WI38 (cell line): ENCODE measurements at regions not wholly inside any gene's neighbourhood (a gene's known extent, or its start where the extent isn't known, plus 50 kb on each side); places are given as distances from the start of the nearest gene placed in this dataset.

Experiments used
- H3K4me3 ChIP-seq: 2 replicates; pipeline ENCODE4 v1.5.1; 2011; ENCODE audit warnings: low read depth, mild to moderate bottlenecking, control low read depth, low read length
- TF ChIP-seq, protein P1 (sequence below): IDR thresholded peaks from 2 replicates; pipeline ENCODE4 v1.5.1; 2012; ENCODE audit warnings: low read depth, mild to moderate bottlenecking, control low read depth, low read length

DNA sequence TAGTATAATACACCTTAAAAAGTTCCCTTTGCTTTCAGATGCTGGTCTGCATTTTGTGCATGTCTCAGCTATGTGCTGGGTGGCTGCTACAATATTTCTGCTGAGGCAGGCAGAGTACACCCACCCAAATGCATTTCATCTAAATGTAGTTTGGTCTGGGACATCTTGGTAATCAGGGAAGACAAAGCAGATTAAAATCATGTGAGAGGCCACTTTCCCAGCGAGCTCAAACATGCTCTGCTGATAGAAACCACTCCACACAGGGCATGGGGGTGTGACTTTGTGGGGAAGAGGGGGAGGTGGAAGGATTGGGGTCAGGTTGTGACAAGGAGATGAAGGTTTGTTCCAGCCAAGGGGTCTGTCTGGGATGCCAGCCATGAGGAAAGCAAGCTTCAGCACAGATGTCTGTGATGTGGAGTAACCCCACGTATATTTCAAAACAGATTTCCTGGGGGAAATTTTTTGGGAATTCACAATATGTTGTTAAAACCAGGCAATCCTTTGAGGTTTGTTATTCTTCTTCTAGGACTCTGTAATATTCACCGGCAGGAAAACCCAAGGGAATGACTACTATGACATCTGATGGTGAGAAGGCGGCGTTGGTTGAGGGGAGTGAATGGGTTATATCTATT, 255.1 kb upstream of the FGGY start:
- TF ChIP-seq, protein P1, sequence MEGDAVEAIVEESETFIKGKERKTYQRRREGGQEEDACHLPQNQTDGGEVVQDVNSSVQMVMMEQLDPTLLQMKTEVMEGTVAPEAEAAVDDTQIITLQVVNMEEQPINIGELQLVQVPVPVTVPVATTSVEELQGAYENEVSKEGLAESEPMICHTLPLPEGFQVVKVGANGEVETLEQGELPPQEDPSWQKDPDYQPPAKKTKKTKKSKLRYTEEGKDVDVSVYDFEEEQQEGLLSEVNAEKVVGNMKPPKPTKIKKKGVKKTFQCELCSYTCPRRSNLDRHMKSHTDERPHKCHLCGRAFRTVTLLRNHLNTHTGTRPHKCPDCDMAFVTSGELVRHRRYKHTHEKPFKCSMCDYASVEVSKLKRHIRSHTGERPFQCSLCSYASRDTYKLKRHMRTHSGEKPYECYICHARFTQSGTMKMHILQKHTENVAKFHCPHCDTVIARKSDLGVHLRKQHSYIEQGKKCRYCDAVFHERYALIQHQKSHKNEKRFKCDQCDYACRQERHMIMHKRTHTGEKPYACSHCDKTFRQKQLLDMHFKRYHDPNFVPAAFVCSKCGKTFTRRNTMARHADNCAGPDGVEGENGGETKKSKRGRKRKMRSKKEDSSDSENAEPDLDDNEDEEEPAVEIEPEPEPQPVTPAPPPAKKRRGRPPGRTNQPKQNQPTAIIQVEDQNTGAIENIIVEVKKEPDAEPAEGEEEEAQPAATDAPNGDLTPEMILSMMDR = no peak
- H3K4me3 ChIP-seq = no peak overlapping the region

DNA sequence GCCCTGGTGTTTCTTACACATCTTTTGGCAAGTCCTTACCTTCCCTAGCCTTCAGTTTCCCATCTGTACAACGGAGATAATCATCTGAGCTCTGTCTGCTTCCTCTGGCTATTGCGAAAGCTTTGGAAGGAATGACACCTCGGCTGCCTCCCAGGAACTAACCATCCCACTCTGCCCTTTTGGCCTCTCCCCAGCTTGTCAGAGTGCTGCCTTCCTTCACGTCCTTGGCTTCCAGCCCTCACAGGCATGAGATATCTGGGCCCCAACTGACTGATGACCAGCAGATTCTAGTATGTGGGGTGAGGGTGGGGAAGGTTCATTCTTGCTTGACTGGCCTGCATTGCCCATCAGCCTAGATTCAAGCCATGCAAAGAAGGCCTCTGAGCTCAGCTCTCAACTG, 253.1 kb upstream of the FGGY start:
- H3K4me3 ChIP-seq = no peak overlapping the region
- TF ChIP-seq, protein P1 = no peak

DNA sequence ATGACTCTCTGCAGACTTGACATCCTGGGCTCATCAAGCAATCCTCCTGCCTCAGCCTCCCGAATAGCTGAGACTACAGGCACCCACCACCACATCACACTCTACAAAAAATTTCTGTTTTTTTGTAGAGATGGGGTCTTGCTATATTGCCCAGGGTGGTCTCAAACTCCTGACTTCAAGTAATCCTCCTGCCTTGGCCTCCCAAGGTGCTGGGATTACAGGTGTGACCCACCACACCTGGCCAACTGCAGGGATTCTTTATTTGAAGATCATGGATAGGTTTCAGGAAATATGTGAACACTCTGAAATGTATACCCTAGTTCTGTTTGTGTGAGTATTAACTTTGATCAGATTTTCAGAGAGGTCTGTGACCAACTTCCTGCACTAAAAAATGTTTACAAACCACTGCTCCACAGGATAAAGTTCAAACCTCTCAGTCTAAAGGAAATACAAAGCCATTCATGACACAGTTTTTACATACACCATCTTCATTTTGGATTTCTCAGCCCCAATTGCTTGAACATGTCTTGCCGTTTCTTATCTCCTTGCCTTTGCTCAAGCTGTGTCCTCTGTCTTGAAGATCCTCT, 252.3 kb upstream of the FGGY start:
- no peak overlapping the region for H3K4me3 ChIP-seq
- TF ChIP-seq, protein P1 = no peak

DNA sequence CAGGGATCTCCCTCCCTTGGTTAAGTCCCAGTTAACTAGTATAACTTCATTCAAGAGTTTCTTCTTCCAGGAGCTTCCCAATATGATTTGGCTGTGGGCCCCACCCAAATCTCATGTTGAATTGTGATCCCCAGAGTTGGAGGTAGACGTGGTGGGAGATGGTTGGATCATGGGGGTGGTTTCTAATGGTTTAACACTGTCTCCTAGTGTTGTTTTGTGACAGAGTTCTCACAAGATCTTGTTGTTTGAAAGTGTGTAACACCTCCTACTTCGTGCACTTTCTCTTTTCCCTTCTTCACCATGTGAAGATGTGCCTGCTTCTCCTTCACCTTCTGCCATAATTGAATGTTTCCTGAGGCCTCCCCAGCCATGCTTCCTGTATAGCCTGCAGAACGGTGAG, 251.8 kb upstream of the FGGY start:
- TF ChIP-seq, protein P1 = no peak

DNA sequence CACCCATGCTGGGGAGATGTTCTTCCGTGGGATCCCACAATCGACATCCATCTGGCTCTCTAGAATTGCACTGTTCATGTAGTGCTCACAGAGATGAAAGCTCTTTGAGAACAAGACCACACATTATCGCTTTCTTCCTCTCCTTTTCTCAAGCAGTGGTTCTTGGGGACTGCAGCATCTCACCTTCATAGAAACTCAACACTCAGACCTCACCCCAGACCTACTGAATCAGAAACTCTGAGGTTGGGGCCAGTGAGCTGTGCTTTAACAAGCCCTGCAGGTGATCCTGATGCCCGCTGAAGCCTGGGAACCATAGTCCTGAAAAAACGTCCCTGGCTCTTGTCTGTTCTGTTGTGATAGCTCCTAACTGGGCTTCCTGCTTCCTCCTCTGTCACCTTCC, 251.3 kb upstream of the FGGY start:
- TF ChIP-seq, protein P1 = no peak

More for the DNA sequence above, 251.8 kb upstream of the FGGY start:
- H3K4me3 ChIP-seq = no peak overlapping the region

DNA sequence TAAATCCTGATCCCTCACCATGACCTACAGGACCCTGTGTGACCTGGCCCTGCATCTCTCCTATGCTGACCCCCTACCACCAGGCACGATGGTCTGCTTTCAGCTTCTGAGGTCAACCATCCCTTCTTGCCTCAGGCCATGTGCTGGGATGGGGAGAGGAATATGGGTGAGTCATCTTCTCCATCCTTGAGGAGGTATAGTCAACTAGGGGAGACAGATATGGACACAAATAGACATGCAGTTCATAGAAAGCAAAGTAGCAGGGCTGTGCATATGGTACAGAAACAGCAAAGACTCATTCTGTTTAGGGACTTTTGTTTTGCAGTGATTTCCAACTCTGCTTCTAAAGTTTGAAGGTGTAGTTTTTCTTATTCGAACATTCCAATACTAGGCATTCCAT, 250.8 kb upstream of the FGGY start:
- no peak overlapping the region for H3K4me3 ChIP-seq
- TF ChIP-seq, protein P1 = no peak

More for the DNA sequence above, 251.3 kb upstream of the FGGY start:
- no peak overlapping the region for H3K4me3 ChIP-seq

DNA sequence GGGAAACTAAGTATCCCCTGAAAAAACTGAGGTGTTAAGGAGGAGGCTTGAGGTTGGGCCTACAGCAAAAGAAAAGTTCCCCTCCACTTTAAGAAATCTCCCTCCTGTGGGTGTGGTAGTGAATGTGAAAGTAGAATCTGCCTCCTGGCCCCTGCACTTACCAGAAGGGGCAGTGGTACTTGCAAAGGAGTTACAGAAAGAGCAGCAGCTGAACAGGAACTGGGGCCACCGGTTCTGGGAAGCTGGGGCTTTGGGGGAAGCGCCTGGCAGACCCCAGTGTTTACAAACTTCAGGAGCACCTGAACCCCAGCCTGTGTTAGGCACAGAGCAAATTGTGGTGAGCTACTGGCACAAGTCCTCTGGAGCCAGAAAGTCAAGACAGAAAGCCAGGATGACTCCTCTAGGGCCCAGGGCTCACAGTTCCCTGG, 250.2 kb upstream of the FGGY start:
- no peak overlapping the region for H3K4me3 ChIP-seq
- TF ChIP-seq, protein P1 = no peak
